ENCODE measurements at regions not wholly inside any gene's neighbourhood (a gene's known extent, or its start where the extent isn't known, plus 50 kb on each side); places are given as distances from the start of the nearest gene placed in this dataset.
"Not testable (repeated sequence)": the region's sequence is repeated elsewhere in the genome, so short reads cannot be mapped to it uniquely, and the experiment has no call there.

DNA sequence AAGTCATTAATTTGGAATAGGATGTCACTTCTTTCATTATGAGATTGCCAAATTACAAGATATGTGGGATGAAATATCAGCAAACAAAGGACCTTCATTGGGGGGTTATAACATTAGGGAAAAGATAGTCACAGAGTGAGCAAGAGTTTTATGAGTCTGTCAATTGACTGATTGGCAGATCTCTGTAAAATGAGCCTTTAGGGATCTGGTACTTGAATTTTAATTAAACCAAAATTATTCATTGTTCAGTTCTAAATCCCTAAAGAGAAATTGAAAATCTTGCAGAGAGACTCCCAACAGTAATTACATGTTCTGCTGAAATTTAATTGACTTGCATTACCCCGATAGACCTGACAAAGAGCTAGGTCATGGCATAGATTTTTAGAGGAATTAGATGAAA, 768.1 kb upstream of the SPRY2 start (continued):
- TF ChIP-seq, protein P1, sequence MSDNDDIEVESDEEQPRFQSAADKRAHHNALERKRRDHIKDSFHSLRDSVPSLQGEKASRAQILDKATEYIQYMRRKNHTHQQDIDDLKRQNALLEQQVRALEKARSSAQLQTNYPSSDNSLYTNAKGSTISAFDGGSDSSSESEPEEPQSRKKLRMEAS (IDR thresholded peaks at IDR 0.05), result no peak
- TF ChIP-seq FOXA2 (IDR thresholded peaks at IDR 0.05), result no peak

DNA sequence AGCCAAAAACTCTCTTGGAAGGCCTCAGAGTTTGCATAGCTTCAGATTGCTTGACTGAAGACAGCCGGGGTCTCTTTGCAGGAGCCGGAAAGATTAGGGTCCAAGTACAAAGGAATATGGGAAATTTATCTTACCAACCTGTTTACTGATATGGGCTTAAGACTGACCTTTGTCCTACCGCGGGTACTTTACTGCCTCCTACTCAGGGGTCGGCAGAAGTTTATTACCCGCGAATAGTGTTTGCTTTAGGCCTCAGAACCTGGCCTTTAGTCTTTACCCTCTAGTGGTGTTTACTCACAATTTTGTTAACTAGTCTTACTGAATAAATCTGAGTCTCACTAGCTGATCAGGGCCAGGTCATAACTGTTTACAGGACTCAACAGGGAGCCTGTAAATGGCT, 765.4 kb upstream of the SPRY2 start:
- DNase-seq (ENCODE audit: low spot score), result no peak
- H3K9me3 ChIP-seq (ENCODE audit: control insufficient read depth in 4 of 4, low read length in 3 of 4), result no peaks in the 10 kb centered on the region
- H3K27ac ChIP-seq (ENCODE audit: low read depth in 1 of 2, low read length in 2 of 2), result no peak overlapping the region
- peaks cover 0 to 3% (median 0%) of the 10 kb centered on the region in 4 donors for H3K4me1 ChIP-seq (ENCODE audit: control insufficient read depth in 4 of 4, insufficient read depth in 4 of 4, low read length in 3 of 4)
- no peak overlapping the region for H3K4me3 ChIP-seq (ENCODE audit: low read depth in 1 of 3, low read length in 3 of 3)
- H3K9ac ChIP-seq (ENCODE audit: low read depth in 1 of 2, low read length in 2 of 2), result no peak overlapping the region
- 24% methylated on average over 7 of the region's 7 CpGs for WGBS
- H3K36me3 ChIP-seq (ENCODE audit: control insufficient read depth in 4 of 4, insufficient read depth in 3 of 4, low read depth in 1 of 4, low read length in 3 of 4), result no peaks in the 10 kb centered on the region
- TF ChIP-seq HNF4A (conservative IDR thresholded peaks at IDR 0.05), result peak in 1 of 2 donors; percentile 20
- no peak for TF ChIP-seq RAD21 (IDR thresholded peaks at IDR 0.05)
- H3K27me3 ChIP-seq (ENCODE audit: control insufficient read depth in 4 of 4, insufficient read depth in 4 of 4, low read length in 3 of 4), result no peaks in the 10 kb centered on the region

DNA sequence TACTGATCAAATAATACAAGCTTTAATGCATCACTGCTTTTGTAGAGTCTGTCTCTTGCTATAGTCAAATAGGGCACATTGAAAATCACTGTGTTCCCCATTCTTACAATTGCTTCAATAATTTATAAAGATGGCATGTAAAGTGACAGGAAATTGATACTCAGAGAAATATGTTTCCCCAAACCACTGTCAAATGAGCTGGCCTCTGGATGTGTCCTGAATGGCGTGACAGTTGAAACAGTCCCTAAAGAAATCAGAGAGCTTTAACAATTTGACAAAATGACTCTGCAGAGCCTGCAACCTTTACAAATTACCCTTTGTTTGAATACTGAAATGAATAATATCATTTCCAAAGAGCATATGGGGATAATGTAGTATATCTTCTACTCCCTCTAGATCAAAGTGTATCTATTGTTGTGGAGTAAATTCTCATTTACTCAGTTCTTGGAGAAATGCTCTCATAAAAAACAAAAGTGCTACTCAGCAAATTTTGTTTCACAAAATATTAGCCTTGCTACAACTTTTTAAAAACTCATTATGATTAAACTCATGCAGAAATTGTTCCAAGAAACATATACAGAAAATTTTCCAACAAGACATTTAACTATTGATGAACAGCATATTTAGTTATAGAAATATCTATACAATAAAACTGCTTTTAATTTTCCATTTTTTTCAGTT, 763.2 kb upstream of the SPRY2 start:
- WGBS, result 85% methylated on average over 1 of the region's 1 CpG
- H3K27ac ChIP-seq (ENCODE audit: low read depth in 1 of 2, low read length in 2 of 2), result no peak overlapping the region
- TF ChIP-seq SP1 (IDR thresholded peaks at IDR 0.05) (no peak), YY1 (IDR thresholded peaks at IDR 0.05) (no peak), EGR1 (IDR thresholded peaks at IDR 0.05; ENCODE audit: low read depth in 2 of 2) (no peak)
- no peak for DNase-seq (ENCODE audit: low spot score)
- H3K27me3 ChIP-seq (ENCODE audit: control insufficient read depth in 4 of 4, insufficient read depth in 4 of 4, low read length in 3 of 4), result no peaks in the 10 kb centered on the region
- H3K36me3 ChIP-seq (ENCODE audit: control insufficient read depth in 4 of 4, insufficient read depth in 3 of 4, low read depth in 1 of 4, low read length in 3 of 4), result no peaks in the 10 kb centered on the region
- H3K4me1 ChIP-seq (ENCODE audit: control insufficient read depth in 4 of 4, insufficient read depth in 4 of 4, low read length in 3 of 4), result peaks cover 0 to 3% (median 0%) of the 10 kb centered on the region in 4 donors
- H3K9ac ChIP-seq (ENCODE audit: low read depth in 1 of 2, low read length in 2 of 2), result no peak overlapping the region
- no peak overlapping the region for H3K4me3 ChIP-seq (ENCODE audit: low read depth in 1 of 3, low read length in 3 of 3)
- no peaks in the 10 kb centered on the region for H3K9me3 ChIP-seq (ENCODE audit: control insufficient read depth in 4 of 4, low read length in 3 of 4)

DNA sequence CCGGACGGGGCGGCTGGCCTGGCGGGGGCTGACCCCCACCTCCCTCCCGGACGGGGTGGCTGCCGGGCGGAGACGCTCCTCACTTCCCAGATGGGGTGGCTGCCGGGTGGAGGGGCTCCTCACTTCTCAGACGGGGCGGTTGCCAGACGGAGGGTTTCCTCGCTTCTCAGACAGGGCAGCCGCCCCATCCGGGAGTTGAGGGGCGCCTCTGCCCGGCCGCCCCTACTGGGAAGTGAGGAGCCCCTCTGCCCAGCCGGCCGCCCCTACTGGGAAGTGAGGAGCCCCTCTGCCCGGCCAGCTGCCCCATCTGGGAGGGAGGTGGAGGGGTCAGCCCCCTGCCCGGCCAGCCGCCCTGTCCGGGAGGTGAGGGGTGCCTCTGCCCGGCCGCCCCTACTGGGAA, 761.1 kb upstream of the SPRY2 start:
- H3K36me3 ChIP-seq (ENCODE audit: control insufficient read depth in 4 of 4, insufficient read depth in 3 of 4, low read depth in 1 of 4, low read length in 3 of 4); H3K27ac ChIP-seq (ENCODE audit: low read depth in 1 of 2, low read length in 2 of 2); H3K27me3 ChIP-seq (ENCODE audit: control insufficient read depth in 4 of 4, insufficient read depth in 4 of 4, low read length in 3 of 4); H3K4me3 ChIP-seq (ENCODE audit: low read depth in 1 of 3, low read length in 3 of 3); H3K4me1 ChIP-seq (ENCODE audit: control insufficient read depth in 4 of 4, insufficient read depth in 4 of 4, low read length in 3 of 4); H3K9ac ChIP-seq (ENCODE audit: low read depth in 1 of 2, low read length in 2 of 2); H3K9me3 ChIP-seq (ENCODE audit: control insufficient read depth in 4 of 4, low read length in 3 of 4); DNase-seq (ENCODE audit: low spot score): not testable (repeated sequence)
- 96% methylated on average over 25 of the region's 27 CpGs for WGBS

DNA sequence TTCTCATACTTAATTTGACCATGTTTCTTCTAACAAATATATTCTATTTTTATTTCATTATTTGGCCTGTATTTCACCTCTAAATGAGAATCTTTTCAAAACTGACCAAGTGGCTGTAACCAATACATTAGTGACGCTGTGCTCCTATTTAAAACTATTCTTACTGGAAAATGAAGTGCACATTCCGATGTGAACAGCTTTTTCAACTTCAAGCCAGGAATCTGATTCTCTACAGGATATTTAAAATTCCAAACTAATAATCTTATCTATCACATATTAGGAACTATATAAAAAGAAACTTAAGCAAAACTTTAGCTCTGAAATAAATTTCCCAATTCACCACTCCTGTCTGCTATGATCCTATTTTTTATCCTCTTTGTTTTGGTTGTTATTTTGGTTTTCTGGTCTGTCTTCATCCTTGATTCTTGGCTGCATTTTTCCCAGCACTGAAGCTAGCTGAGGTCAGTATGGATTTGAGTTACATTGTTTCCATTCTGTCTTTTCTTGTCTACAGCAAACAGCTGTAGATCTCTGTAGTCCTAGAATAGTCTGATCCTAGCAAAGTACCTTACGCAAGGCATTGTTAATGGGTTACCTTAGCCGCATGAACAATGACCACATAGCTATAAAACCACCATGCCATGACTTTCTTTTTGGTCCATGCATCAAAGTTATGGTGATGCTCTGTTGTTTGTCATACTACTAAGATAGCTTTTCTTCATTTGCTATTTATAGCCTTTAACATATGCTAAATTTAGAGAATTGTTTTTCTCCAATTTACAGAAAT, 748.6 kb upstream of the SPRY2 start:
- Histone ChIP-seq H3K27me3 (ENCODE audit: control insufficient read depth in 4 of 4, insufficient read depth in 4 of 4, low read length in 3 of 4) (no peaks in the 10 kb centered on the region), H3K27ac (ENCODE audit: low read depth in 1 of 2, low read length in 2 of 2) (no peak overlapping the region), H3K4me1 (ENCODE audit: control insufficient read depth in 4 of 4, insufficient read depth in 4 of 4, low read length in 3 of 4) (no peaks in the 10 kb centered on the region), H3K9me3 (ENCODE audit: control insufficient read depth in 4 of 4, low read length in 3 of 4) (no peaks in the 10 kb centered on the region), H3K36me3 (ENCODE audit: control insufficient read depth in 4 of 4, insufficient read depth in 3 of 4, low read depth in 1 of 4, low read length in 3 of 4) (no peaks in the 10 kb centered on the region), H3K9ac (ENCODE audit: low read depth in 1 of 2, low read length in 2 of 2) (no peak overlapping the region), H3K4me3 (ENCODE audit: low read depth in 1 of 3, low read length in 3 of 3) (no peak overlapping the region)
- TF ChIP-seq NR2F2 (IDR thresholded peaks at IDR 0.05) (no peak), FOXA1 (IDR thresholded peaks at IDR 0.05) (no peak), FOXA2 (IDR thresholded peaks at IDR 0.05) (no peak)
- WGBS, result 82% methylated on average over 4 of the region's 4 CpGs
- DNase-seq (ENCODE audit: low spot score), result no peak
